ENCODE measurements at regions not wholly inside any gene's neighbourhood (a gene's known extent, or its start where the extent isn't known, plus 50 kb on each side); places are given as distances from the start of the nearest gene placed in this dataset.

DNA sequence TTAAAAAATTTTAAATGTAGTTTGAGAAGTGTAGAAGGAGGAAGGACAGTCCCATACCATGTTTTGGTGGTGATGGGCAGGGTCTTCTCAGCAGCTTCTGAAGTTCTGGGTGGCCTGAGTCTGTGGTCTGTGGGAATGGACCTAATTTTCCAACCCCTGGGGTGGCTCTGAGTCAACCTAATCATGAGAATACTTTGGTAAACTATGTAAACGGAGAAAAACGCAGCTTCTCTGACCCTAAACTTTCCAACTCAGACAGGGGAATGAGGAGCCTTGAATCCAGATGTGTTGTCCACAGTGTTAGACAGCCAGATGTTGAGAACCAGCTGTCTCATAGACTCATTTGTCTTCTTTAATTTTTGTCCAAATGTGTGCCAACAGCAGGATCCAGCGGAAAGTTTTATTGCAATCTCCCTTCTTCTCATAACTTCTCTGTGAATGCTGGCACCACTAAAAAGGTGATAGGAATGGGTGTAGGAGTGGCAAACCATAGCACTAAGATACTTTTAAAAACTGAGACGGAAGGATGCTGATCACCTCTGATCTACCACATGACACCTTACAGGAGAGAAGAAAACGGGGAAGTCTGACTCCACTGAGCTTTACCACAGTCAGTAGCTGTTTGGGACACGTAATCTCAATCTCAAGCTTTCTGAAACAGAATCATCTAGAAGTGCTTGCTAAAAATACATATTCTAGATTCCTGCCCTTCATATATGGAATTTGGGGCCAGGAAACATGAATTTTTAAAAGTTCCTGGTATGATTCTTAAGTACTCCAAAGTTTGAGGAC is 90.5 kb upstream of the PHYHIPL start:
- Mint-ChIP-seq H3K27me3 (no peaks in the 10 kb centered on the region), H3K36me3 (no peaks in the 10 kb centered on the region), H3K9me3 (peaks cover 0 to 9% (median 0%) of the 10 kb centered on the region in 7 donors), H3K4me1 (no peaks in the 10 kb centered on the region), H3K4me3 (no peak overlapping the region), H3K27ac (no peak overlapping the region)
- DNase-seq = no peak
- no peak for ATAC-seq (ENCODE audit: low read depth in 2 of 2)

DNA sequence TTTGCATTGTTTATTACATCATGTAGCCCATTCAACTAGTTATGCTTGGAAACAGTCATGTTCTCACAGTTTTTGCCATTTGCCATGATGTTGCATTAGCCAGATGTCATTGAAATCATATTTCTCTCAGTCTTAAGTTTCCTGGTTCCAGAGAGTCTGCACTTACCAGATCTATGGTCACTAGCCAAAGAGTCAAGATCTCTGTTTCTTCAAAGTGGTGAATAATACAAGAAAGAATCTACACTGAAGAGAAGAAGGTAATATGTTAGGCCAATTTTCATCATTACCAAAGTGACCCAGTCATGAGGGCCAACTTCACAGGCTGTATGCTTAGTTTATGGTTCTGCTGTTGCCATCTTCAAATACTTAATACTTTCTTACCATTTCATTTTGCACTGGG is 89.0 kb upstream of the PHYHIPL start:
- no peak for ATAC-seq (ENCODE audit: low read depth in 2 of 2)
- Mint-ChIP-seq H3K4me3 (no peak overlapping the region), H3K27me3 (no peaks in the 10 kb centered on the region), H3K9me3 (peaks cover 0 to 9% (median 0%) of the 10 kb centered on the region in 7 donors), H3K4me1 (no peaks in the 10 kb centered on the region), H3K27ac (peak overlapping the region in 1 of 6 donors; percentile 69), H3K36me3 (no peaks in the 10 kb centered on the region)
- no peak for DNase-seq

DNA sequence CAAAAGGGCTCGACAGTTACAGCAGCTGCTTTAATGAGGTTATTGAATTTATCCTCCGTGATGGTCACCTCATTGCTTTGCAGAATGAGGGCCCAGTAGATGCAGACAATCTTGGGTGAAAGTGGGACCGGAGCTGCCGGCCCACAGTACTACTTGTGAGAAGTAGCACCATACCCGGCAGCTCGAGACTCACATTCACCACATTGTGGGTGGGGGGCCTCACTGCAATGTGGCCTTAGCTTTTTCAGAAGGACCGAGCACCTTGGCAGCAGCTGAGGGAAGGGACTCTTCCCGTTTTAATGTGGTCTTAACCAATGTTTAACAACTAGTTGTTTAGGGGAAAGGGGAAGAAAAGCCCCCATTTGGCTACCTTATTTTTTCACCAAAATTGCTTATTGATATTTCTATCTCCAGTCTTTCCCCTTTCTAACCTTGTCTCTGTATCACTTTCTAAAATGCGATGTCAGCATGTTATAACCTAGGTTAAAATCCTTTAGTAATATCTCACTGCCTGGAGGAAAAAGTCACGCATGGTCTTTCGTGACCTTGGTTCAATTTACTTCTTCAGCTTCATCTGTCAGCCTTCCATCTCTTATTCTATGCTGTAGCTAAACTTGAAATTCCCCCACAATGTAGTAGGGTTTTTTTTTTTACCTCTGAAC is 87.4 kb upstream of the PHYHIPL start:
- Mint-ChIP-seq H3K27me3 (no peaks in the 10 kb centered on the region), H3K36me3 (no peaks in the 10 kb centered on the region), H3K4me3 (no peak overlapping the region), H3K4me1 (no peaks in the 10 kb centered on the region), H3K9me3 (peaks cover 0 to 9% (median 0%) of the 10 kb centered on the region in 7 donors), H3K27ac (no peak overlapping the region)
- DNase-seq (no peak), ATAC-seq (ENCODE audit: low read depth in 2 of 2) (no peak)

DNA sequence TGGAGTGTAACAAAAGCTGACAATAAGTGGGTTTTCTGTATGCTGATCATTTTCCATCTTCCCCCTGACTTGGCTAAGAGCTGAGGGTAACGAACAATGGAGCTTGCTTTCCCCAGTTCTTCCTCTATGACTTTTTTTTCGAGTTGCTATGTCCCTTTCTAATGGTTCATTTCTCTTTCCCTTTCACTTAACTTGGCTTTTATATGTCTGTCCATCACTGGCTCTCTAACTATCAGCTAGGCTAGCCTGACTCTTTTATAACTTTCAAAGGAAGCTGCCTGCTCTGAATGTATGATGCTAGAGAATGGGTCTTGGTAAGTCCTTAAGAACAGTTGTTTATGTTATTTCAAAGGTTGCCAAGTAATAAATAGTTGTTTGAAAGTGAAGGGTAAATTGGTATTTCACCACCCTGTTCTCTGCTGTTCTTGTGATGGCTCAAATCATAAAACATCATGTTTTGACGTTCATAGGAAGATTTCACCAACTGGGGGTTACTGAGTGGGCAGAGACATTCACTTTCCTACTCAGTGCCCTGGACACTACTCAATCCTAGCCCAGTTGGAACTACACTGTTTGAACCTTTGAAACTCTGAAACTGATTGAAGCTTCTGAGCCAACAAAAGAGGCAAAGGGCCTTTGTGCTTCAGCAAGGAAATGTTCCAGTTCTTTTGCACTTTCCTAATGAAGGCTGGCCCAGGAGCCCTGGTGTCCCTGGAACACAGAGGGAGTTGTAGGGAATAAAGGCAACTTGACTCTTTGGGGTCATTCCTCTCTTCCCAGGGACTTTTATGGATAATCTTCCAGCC is 85.4 kb upstream of the PHYHIPL start:
- Mint-ChIP-seq H3K4me3 (no peak overlapping the region), H3K27me3 (no peaks in the 10 kb centered on the region), H3K27ac (no peak overlapping the region), H3K4me1 (no peaks in the 10 kb centered on the region), H3K36me3 (no peaks in the 10 kb centered on the region), H3K9me3 (peaks cover 0 to 9% (median 0%) of the 10 kb centered on the region in 7 donors)
- ATAC-seq (ENCODE audit: low read depth in 2 of 2) = no peak
- no peak for DNase-seq

DNA sequence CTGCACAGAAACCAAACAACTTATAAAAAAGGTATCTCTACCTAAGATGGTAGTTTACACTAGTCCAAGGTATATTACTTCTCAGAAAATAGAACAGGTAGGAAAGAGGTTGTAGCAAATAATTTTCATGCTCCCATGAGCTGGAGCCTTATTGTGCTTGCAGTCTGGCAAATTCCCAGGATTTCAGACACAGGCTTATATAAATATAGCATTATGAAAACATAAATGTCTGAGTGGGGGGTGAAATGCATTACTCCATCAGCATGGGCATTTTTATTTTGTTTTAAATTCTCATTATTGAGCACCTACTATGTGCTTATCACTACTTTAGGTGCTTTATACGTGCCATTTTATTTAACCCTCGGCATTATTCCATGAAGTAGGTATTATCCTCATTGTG is 83.0 kb upstream of the PHYHIPL start:
- no peak for ATAC-seq (ENCODE audit: low read depth in 2 of 2)
- no peaks in the 10 kb centered on the region for H3K4me1 Mint-ChIP-seq
- H3K9me3 Mint-ChIP-seq = peaks cover 0 to 6% (median 2%) of the 10 kb centered on the region in 7 donors
- no peaks in the 10 kb centered on the region for H3K36me3 Mint-ChIP-seq
- no peaks in the 10 kb centered on the region for H3K27me3 Mint-ChIP-seq
- no peak overlapping the region for H3K4me3 Mint-ChIP-seq
- H3K27ac Mint-ChIP-seq = no peak overlapping the region
- no peak for DNase-seq

DNA sequence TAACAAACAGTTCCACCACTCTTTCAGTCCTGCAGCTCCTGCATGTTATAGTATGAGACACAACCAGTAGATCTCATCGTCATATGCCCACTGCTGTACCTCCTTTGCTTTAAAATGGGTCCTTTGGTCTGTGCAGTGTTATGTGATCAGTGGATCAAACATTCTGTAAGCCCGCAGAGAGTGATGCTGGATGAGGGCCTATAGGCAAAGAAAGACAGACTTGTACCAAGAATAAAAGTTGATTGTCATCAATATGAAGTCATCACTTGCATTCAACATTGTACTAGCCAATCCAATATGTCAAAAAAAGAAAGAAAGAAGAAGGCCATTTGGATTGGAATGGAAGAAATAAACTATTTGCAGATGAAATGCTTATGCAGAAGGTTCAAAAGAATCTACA is 79.8 kb upstream of the PHYHIPL start:
- H3K4me1 Mint-ChIP-seq = no peaks in the 10 kb centered on the region
- H3K27me3 Mint-ChIP-seq = no peaks in the 10 kb centered on the region
- peak overlapping the region in 1 of 6 donors; percentile 59 for H3K27ac Mint-ChIP-seq
- no peak for DNase-seq
- H3K4me3 Mint-ChIP-seq = no peak overlapping the region
- H3K36me3 Mint-ChIP-seq = no peaks in the 10 kb centered on the region
- H3K9me3 Mint-ChIP-seq = peaks cover 0 to 6% (median 0%) of the 10 kb centered on the region in 7 donors
- no peak for ATAC-seq (ENCODE audit: low read depth in 2 of 2)

DNA sequence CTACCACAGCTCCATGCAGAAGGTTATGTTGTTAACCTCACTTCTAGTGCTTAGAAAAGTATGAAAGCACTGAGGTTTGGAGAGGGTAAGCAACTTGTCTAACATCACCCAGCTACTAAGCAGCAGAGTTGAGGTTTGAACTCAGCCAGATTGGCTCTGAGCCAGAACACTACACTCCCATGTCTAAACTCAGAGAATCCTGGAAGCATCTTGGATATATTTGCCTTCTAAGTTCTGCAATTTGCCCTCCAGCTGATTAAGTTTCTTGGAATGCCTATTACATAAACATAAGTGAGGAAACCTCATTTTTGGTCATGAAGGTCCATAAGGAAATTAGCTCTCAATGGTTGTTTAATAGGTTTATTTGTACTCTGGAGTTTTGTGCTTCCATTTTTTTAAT is 78.1 kb upstream of the PHYHIPL start:
- Mint-ChIP-seq H3K36me3 (no peaks in the 10 kb centered on the region), H3K9me3 (peaks cover 0 to 6% (median 0%) of the 10 kb centered on the region in 7 donors), H3K27me3 (no peaks in the 10 kb centered on the region), H3K27ac (no peak overlapping the region), H3K4me3 (no peak overlapping the region), H3K4me1 (no peaks in the 10 kb centered on the region)
- ATAC-seq (ENCODE audit: low read depth in 2 of 2) (no peak), DNase-seq (no peak)

DNA sequence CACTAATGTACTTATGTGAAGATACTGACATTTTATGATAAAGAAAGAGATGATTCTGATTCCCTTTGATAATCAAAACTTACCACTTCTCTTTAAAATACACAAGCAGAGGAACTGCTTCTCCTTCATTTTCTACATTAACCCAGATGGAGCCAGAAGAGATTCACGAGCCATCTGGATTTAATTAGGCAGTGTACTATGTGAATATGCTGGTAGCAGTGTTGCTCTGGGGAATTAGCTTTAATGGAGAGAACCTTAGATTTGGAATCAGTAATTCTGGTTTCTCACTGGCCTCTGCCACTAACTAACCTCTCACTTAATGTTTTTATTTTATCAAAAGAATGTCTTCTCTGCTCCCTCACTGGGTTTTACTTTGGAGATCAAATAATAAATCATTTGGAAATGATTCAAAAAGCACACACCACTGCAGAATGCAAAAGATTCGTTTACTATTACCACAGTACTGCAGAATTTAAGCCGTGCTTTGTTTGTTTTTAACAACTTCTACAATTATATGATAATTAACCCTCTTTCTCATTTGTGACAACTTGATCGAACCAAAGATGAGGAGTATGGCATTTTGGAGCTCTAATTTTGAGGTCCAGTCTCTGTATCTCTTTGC is 77.5 kb upstream of the PHYHIPL start:
- H3K4me3 Mint-ChIP-seq = no peak overlapping the region
- H3K27me3 Mint-ChIP-seq = no peaks in the 10 kb centered on the region
- H3K36me3 Mint-ChIP-seq = no peaks in the 10 kb centered on the region
- H3K27ac Mint-ChIP-seq = no peak overlapping the region
- ATAC-seq (ENCODE audit: low read depth in 2 of 2) (no peak), DNase-seq (no peak)
- peaks cover 0 to 6% (median 0%) of the 10 kb centered on the region in 7 donors for H3K9me3 Mint-ChIP-seq
- H3K4me1 Mint-ChIP-seq = no peaks in the 10 kb centered on the region

DNA sequence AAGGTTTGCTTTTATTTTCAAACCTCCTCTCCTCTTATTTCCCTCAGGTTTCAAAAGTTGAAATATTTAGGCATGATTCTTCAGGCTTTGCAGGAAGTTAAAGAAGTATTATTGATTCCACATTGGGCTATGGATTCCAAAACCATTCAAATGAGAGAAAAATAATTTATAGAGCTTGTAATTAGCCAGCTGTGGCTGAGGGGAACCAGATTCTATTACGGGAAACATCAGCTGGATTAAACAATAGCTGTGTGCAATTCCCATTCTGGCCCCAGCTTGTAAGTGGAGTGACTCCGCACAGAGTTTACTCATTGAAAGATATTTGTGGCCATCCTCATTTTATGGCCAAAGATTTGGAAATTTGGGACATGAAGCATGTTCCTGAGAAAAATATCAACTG is 77.0 kb upstream of the PHYHIPL start:
- ATAC-seq (ENCODE audit: low read depth in 2 of 2) = no peak
- DNase-seq = no peak
- no peak overlapping the region for H3K4me3 Mint-ChIP-seq
- peaks cover 0 to 6% (median 0%) of the 10 kb centered on the region in 7 donors for H3K9me3 Mint-ChIP-seq
- H3K27me3 Mint-ChIP-seq = no peaks in the 10 kb centered on the region
- no peaks in the 10 kb centered on the region for H3K4me1 Mint-ChIP-seq
- no peaks in the 10 kb centered on the region for H3K36me3 Mint-ChIP-seq
- H3K27ac Mint-ChIP-seq = no peak overlapping the region

DNA sequence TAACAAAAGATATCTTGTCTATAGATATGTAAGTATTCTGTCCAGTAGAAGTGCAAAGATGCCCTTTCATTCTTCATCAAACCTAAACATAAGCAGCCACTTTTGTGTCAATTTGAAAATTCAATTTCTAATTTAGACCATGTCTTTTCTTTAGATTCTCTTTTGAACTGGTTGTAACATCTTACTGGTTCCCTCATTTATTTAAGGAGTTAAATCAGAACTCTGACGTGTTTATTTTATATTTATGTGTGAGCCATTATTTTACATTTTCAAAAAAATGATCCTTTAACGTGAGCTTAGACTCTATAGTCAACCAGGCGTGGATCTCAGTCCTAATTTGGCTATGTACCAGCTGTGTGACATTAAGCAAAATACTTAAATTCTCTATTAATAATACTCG is 74.0 kb upstream of the PHYHIPL start:
- DNase-seq (no peak), ATAC-seq (ENCODE audit: low read depth in 2 of 2) (no peak)
- H3K4me3 Mint-ChIP-seq = no peak overlapping the region
- no peaks in the 10 kb centered on the region for H3K27me3 Mint-ChIP-seq
- H3K9me3 Mint-ChIP-seq = peaks cover 0 to 4% (median 0%) of the 10 kb centered on the region in 7 donors
- no peak overlapping the region for H3K27ac Mint-ChIP-seq
- no peaks in the 10 kb centered on the region for H3K4me1 Mint-ChIP-seq
- no peaks in the 10 kb centered on the region for H3K36me3 Mint-ChIP-seq

DNA sequence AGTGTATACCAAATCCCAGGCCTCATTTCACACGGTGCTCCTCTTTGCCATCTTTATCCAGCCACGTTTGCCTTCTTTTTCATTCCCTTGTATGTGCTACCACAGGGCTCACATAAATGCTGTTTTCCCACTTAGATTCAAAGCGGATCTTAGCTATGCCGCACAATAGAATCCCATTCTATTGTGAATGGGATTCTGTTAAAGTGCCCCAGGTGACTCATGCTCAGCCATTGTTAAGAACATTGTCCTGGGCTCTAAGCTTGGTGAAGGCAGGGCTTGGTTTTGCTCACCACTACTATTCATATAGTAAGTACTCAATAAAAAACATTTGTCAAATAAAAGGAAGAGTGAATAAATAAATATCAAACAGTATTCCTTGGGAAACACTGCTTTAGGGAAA is 72.3 kb upstream of the PHYHIPL start:
- Mint-ChIP-seq H3K27me3 (no peaks in the 10 kb centered on the region), H3K9me3 (peaks cover 0 to 2% (median 0%) of the 10 kb centered on the region in 7 donors), H3K4me3 (no peak overlapping the region), H3K27ac (no peak overlapping the region), H3K36me3 (no peaks in the 10 kb centered on the region), H3K4me1 (no peaks in the 10 kb centered on the region)
- DNase-seq (no peak), ATAC-seq (ENCODE audit: low read depth in 2 of 2) (no peak)

DNA sequence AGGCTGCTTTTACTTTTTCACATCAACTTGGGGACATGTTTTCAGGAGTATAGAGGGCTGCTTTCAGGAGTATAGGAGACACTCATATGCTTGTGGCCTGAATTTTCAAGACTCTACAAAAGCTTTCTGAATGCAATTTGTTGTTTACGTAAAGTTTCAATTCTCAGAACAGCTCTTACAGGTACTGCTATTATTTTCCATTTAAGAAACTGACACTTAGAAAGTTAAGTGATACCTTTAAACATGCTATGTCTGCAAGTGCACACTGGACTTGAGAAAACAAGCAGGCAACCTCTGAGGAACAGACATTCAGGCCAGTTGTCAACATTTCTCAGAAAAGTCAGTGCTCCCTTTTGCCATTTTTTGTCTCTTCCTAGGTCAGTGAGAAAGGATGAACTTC is 70.0 kb upstream of the PHYHIPL start:
- DNase-seq = no peak
- Mint-ChIP-seq H3K4me1 (no peaks in the 10 kb centered on the region), H3K36me3 (no peaks in the 10 kb centered on the region), H3K9me3 (peaks cover 0 to 2% (median 0%) of the 10 kb centered on the region in 7 donors), H3K4me3 (no peak overlapping the region), H3K27ac (no peak overlapping the region), H3K27me3 (no peaks in the 10 kb centered on the region)
- ATAC-seq (ENCODE audit: low read depth in 2 of 2) = no peak

DNA sequence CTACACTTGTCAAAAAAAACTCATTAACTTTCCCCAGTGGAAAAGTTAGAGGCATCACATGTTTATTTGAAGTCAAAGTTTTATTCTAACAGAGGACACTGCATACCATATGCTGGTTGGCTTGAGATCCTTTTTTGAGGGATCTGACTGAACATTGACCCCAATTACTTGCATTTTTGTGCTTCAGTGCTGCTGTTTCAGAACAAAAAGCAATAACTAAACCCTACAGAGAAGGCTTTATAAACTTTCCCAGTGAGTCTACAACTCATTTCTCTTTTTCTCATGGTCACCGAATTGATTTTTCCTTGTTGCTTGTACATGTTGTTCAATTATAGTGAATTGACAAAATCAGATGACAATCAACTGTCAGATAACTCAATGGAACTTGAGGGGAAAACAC is 69.3 kb upstream of the PHYHIPL start:
- no peaks in the 10 kb centered on the region for H3K27me3 Mint-ChIP-seq
- no peak overlapping the region for H3K4me3 Mint-ChIP-seq
- H3K27ac Mint-ChIP-seq = no peak overlapping the region
- no peaks in the 10 kb centered on the region for H3K36me3 Mint-ChIP-seq
- no peaks in the 10 kb centered on the region for H3K4me1 Mint-ChIP-seq
- H3K9me3 Mint-ChIP-seq = peaks cover 0 to 2% (median 0%) of the 10 kb centered on the region in 7 donors
- ATAC-seq (ENCODE audit: low read depth in 2 of 2) (no peak), DNase-seq (no peak)
